ENCODE measurements at regions not wholly inside any gene's neighbourhood (a gene's known extent, or its start where the extent isn't known, plus 50 kb on each side); places are given as distances from the start of the nearest gene placed in this dataset.

DNA sequence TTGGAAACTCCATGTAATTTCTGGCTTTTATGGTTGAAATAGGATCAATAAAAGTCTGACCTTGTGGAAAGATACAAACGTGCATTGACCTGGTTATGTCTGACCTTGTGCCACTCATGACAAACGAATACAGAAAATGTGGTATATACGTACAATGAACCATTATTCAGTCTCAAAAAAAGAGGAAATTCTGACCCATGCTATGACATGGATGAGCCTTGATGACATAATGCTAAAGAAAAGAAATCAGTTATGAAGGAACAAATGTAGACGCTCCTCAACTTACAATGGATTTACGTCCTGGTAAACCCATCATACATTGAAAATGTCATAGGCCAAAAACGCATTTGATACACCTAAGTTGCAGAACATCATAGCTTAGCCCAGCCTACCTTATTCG, 309.7 kb upstream of the SULF2 start:
- Histone ChIP-seq H3K36me3 (no peaks in the 10 kb centered on the region), H3K4me3 (no peak overlapping the region), H3K27me3 (ENCODE audit: low read depth) (peaks cover 28% of the 10 kb centered on the region), H3K9me3 (replicated peaks) (no peaks in the 10 kb centered on the region), H3K27ac (replicated peaks) (no peak overlapping the region), H3K4me1 (no peaks in the 10 kb centered on the region)
- intact Hi-C loops (cut with micrococcal nuclease) = no loop called here
- TF ChIP-seq, protein P1, sequence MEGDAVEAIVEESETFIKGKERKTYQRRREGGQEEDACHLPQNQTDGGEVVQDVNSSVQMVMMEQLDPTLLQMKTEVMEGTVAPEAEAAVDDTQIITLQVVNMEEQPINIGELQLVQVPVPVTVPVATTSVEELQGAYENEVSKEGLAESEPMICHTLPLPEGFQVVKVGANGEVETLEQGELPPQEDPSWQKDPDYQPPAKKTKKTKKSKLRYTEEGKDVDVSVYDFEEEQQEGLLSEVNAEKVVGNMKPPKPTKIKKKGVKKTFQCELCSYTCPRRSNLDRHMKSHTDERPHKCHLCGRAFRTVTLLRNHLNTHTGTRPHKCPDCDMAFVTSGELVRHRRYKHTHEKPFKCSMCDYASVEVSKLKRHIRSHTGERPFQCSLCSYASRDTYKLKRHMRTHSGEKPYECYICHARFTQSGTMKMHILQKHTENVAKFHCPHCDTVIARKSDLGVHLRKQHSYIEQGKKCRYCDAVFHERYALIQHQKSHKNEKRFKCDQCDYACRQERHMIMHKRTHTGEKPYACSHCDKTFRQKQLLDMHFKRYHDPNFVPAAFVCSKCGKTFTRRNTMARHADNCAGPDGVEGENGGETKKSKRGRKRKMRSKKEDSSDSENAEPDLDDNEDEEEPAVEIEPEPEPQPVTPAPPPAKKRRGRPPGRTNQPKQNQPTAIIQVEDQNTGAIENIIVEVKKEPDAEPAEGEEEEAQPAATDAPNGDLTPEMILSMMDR (IDR thresholded peaks at IDR 0.05; ENCODE audit: borderline replicate concordance) = no peak
- no peak for DNase-seq

DNA sequence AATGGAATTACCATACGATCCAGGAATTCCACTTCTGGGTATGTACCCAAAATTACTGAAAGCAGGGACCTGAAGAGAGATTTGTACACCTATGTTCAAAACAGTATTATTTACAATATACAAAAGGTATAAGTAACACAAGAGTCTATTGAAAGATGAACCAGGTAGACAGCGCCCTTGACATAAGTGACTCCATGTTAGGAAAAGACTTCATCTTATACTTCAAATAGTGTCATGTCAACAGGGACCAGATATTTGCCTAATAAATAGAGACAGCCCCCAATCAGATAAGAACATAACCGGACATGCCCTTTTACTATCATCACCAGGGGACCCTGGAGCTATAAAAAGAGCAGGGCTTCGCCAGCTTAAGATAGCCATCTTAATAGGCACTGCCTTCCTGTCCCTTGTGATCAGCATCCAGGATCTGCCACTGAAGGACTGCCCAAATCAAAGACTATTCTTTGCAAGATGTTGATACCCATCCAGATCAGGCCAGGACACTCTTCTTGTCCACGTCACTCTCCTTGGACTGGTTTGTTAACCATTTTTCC, 309.0 kb upstream of the SULF2 start:
- no peaks in the 10 kb centered on the region for H3K4me1 ChIP-seq
- no peak overlapping the region for H3K27ac ChIP-seq (replicated peaks)
- TF ChIP-seq, protein P1 (IDR thresholded peaks at IDR 0.05; ENCODE audit: borderline replicate concordance) = no peak
- H3K4me3 ChIP-seq = no peak overlapping the region
- intact Hi-C loops (cut with micrococcal nuclease) = no loop called here
- H3K27me3 ChIP-seq (ENCODE audit: low read depth) = peaks cover 35% of the 10 kb centered on the region
- H3K9me3 ChIP-seq (replicated peaks) = no peaks in the 10 kb centered on the region
- no peak for DNase-seq
- no peaks in the 10 kb centered on the region for H3K36me3 ChIP-seq

DNA sequence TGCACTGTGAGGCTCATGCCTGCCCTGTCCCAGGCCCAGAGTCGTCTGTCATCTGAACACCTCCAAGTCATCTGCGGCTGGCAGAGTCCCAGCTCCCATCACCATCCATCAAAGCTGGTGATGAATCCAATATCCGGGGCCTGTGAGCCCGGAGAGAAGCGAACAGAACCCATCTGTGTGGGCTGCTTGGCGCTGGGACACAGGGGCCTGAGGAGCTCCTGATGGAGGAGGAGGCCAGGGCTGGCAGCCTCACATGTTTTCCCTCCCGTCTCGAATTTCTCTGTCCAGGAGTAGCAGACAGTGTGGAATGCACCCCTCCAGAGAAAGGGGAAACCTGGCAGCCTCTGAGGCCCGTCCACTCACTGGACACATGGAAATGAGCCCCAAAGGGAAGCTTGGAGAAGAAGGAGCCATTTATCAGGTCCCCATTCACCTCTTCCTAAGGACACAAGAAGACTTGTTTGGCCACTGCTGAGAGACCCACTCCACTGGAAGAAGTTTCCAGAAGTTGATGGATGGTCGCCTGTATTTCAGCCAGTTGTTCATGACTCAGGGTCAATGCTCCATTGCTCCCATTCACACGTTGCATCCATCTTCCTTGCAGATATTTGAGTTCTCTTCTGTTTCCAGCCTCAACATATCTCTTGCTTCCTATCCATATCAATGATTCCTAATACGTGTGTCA, 307.5 kb upstream of the SULF2 start:
- intact Hi-C loops (cut with micrococcal nuclease) = no loop called here
- no peak overlapping the region for H3K4me3 ChIP-seq
- H3K27me3 ChIP-seq (ENCODE audit: low read depth) = peaks cover 49% of the 10 kb centered on the region
- TF ChIP-seq, protein P1 (IDR thresholded peaks at IDR 0.05; ENCODE audit: borderline replicate concordance) = no peak
- no peak for DNase-seq
- H3K4me1 ChIP-seq = no peaks in the 10 kb centered on the region
- no peaks in the 10 kb centered on the region for H3K36me3 ChIP-seq
- no peaks in the 10 kb centered on the region for H3K9me3 ChIP-seq (replicated peaks)
- no peak overlapping the region for H3K27ac ChIP-seq (replicated peaks)

DNA sequence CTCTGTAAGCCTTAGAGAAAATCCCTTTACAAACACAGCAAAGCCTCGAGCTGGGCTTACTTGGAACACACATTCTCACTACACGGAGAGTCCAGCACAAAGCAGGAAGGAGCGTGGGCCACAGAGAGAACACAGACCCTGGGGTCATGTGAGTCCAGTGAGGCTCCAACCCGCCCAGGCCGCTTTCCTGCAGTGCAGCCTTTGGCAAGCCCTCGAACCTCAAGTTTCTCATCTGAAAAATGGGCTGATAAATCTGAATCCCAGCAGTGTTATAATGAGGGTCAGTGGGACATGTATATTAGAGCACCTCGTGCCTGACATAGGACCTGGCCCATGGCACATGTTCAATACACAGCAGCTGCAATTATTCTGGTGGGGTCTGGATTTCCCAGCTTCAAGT, 305.5 kb upstream of the SULF2 start:
- no peaks in the 10 kb centered on the region for H3K9me3 ChIP-seq (replicated peaks)
- no peak overlapping the region for H3K4me3 ChIP-seq
- TF ChIP-seq, protein P1 (IDR thresholded peaks at IDR 0.05; ENCODE audit: borderline replicate concordance) = no peak
- H3K36me3 ChIP-seq = no peaks in the 10 kb centered on the region
- no peak overlapping the region for H3K27ac ChIP-seq (replicated peaks)
- DNase-seq = no peak
- no peaks in the 10 kb centered on the region for H3K4me1 ChIP-seq
- peaks cover 52% of the 10 kb centered on the region for H3K27me3 ChIP-seq (ENCODE audit: low read depth)
- intact Hi-C loops (cut with micrococcal nuclease) = no loop called here

DNA sequence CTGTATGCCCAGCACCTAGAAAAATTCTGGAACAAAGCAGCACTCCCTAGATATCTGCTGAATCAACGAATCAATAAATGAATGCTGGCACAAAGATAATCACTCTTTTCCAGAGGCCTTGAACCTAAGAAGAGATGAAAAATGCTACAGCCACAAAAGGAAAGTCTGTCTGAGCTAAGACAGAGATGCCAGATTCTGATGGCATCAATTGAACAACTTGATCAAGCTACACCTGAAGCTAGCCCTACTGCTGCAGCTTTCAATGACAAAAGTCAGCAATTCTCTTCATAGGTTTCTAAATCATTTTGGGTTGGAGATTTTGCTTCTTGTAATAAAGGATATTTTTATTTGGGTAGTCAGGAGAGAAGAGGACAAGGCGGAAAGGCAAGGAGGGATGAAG, 305.0 kb upstream of the SULF2 start:
- Histone ChIP-seq H3K4me1 (no peaks in the 10 kb centered on the region), H3K27ac (replicated peaks) (no peak overlapping the region), H3K9me3 (replicated peaks) (no peaks in the 10 kb centered on the region), H3K27me3 (ENCODE audit: low read depth) (peaks cover 52% of the 10 kb centered on the region), H3K4me3 (no peak overlapping the region), H3K36me3 (no peaks in the 10 kb centered on the region)
- TF ChIP-seq, protein P1 (IDR thresholded peaks at IDR 0.05; ENCODE audit: borderline replicate concordance) = no peak
- intact Hi-C loops (cut with micrococcal nuclease) = no loop called here
- no peak for DNase-seq
